SK-N-SH (cell line): ENCODE measurements at regions not wholly inside any gene's neighbourhood (a gene's known extent, or its start where the extent isn't known, plus 50 kb on each side); places are given as distances from the start of the nearest gene placed in this dataset.

ENCODE experiments used
- CTCF ChIA-PET: fragments of 300-600, 350-600 bp; formaldehyde crosslinking; extraction: SDS; loops from one replicate; lab custom pipeline; 2021; lab: Yijun Ruan, JAX
- POLR2A ChIA-PET: fragments of 350-600 bp; sonication (Branson Sonifier 250); formaldehyde crosslinking; extraction: SDS; loops from one replicate; lab custom pipeline; 2020; ENCODE audit warnings: antibody characterized with exemption, inconsistent platforms; lab: Yijun Ruan, JAX
- DNase-seq: peaks from one replicate; pipeline ENCODE4 v3.0.0; 2012
- H2AFZ ChIP-seq: fragments of 200-600 bp; sonication (generic); 2 replicates; pipeline ENCODE4 v1.8.1; 2016; ENCODE audit warnings: antibody characterized with exemption, mild to moderate bottlenecking, low read depth
- H3F3A ChIP-seq: fragments of 200-600 bp; sonication (generic); replicated peaks from 2 replicates; pipeline ENCODE3; 2016; ENCODE audit warnings: antibody characterized with exemption, mild to moderate bottlenecking; ENCODE audit not compliant: insufficient read depth
- H3K27ac ChIP-seq, 2 experiments: fragments of 200-500 bp in 1 of 2; fragments of 200-600 bp in 1 of 2; sonication (Bioruptor generic) in 1 of 2; sonication (generic), shearing (Covaris generic) in 1 of 2; 2 replicates each; pipeline versions ENCODE4 v1.5.1 to v1.6.1; 2014 to 2016; ENCODE audit warnings: low read depth in 2 of 2, inconsistent platforms in 1 of 2, low read length in 1 of 2, mild to moderate bottlenecking in 1 of 2, mixed read lengths in 1 of 2
- H3K27me3 ChIP-seq: fragments of 200-600 bp; sonication (generic), shearing (Covaris generic); 2 replicates; pipeline ENCODE4 v1.6.1; 2016; ENCODE audit warnings: mixed run types; ENCODE audit not compliant: insufficient read depth
- H3K36me3 ChIP-seq, 2 experiments: fragments of 200-500 bp in 1 of 2; fragments of 200-600 bp in 1 of 2; sonication (Bioruptor generic) in 1 of 2; sonication (generic) in 1 of 2; replicated peaks in 1 of 2; 2 replicates each; pipeline versions ENCODE3 to v1.5.1; 2014 to 2016; ENCODE audit warnings: low read length in 1 of 2, mild to moderate bottlenecking in 1 of 2; ENCODE audit not compliant: insufficient read depth in 2 of 2, control insufficient read depth in 1 of 2
- H3K4me1 ChIP-seq, 2 experiments: fragments of 200-500 bp in 1 of 2; fragments of 200-600 bp in 1 of 2; sonication (Bioruptor generic) in 1 of 2; sonication (generic), shearing (Covaris generic) in 1 of 2; 2 replicates each; pipeline versions ENCODE4 v1.5.1 to v1.6.1; 2014 to 2016; ENCODE audit warnings: low read depth in 1 of 2, low read length in 1 of 2, mixed run types in 1 of 2; ENCODE audit not compliant: insufficient read depth in 2 of 2, control insufficient read depth in 1 of 2
- H3K4me2 ChIP-seq: fragments of 200-600 bp; sonication (generic), shearing (Covaris generic); 2 replicates; pipeline ENCODE4 v1.6.1; 2017; ENCODE audit warnings: mixed run types
- H3K4me3 ChIP-seq, 2 experiments: fragments of 200-500 bp in 1 of 2; fragments of 200-600 bp in 1 of 2; sonication (Bioruptor generic) in 1 of 2; sonication (generic), shearing (Covaris generic) in 1 of 2; 2 replicates each; pipeline versions ENCODE4 v1.5.1 to v1.8.1; 2014 to 2016; ENCODE audit warnings: low read depth in 2 of 2, inconsistent platforms in 1 of 2, low read length in 1 of 2, mild to moderate bottlenecking in 1 of 2, mixed read lengths in 1 of 2, moderate library complexity in 1 of 2
- H3K79me2 ChIP-seq: fragments of 200-600 bp; sonication (generic); 2 replicates; pipeline ENCODE4 v1.8.1; 2017; ENCODE audit warnings: mild to moderate bottlenecking; ENCODE audit not compliant: insufficient read depth
- H3K9ac ChIP-seq: fragments of 200-600 bp; sonication (generic); 2 replicates; pipeline ENCODE4 v1.6.1; 2017; ENCODE audit warnings: mixed run types
- H3K9me2 ChIP-seq: fragments of 200-600 bp; sonication (generic); 2 replicates; pipeline ENCODE4 v1.6.1; 2017; ENCODE audit warnings: mixed run types
- H3K9me3 ChIP-seq: fragments of 200-600 bp; sonication (generic); 2 replicates; pipeline ENCODE4 v1.6.1; 2017; ENCODE audit warnings: mixed run types, mild to moderate bottlenecking, moderate library complexity
- H4K20me1 ChIP-seq: fragments of 200-600 bp; sonication (generic); 2 replicates; pipeline ENCODE4 v1.6.1; 2017; ENCODE audit warnings: mild to moderate bottlenecking, mixed run types; ENCODE audit not compliant: insufficient read depth
- ELF1 ChIP-seq: IDR thresholded peaks from 2 replicates; pipeline ENCODE4 v1.4.0; 2012
- JUND ChIP-seq: IDR thresholded peaks from 2 replicates; pipeline ENCODE4 v1.4.0; 2012
- MAX ChIP-seq: IDR thresholded peaks from 2 replicates; pipeline ENCODE4 v1.4.0; 2012; ENCODE audit warnings: low read depth
- MXI1 ChIP-seq: IDR thresholded peaks from 2 replicates; pipeline ENCODE4 v1.6.1; 2012; ENCODE audit warnings: mild to moderate bottlenecking, low read depth, low read length, improper control_type of control experiment
- PBX3 ChIP-seq: IDR thresholded peaks from 2 replicates; pipeline ENCODE4; 2012
- RAD21 ChIP-seq: IDR thresholded peaks from 2 replicates; pipeline ENCODE4 v1.6.1; 2012; ENCODE audit warnings: mild to moderate bottlenecking, low read length
- RCOR1 ChIP-seq: fragments of 150-350 bp; IDR thresholded peaks from 2 replicates; pipeline ENCODE4 v1.6.1; 2017; ENCODE audit warnings: antibody characterized with exemption, low read length
- SIN3A ChIP-seq: IDR thresholded peaks from 2 replicates; pipeline ENCODE4 v1.6.1; 2012; ENCODE audit warnings: low read depth, mild to moderate bottlenecking, low read length, moderate library complexity, borderline replicate concordance
- TAF1 ChIP-seq: IDR thresholded peaks from 2 replicates; pipeline ENCODE4 v1.6.1; 2012; ENCODE audit warnings: low read depth, mild to moderate bottlenecking, low read length, moderate library complexity, borderline replicate concordance
- USF1 ChIP-seq: IDR thresholded peaks from 2 replicates; pipeline ENCODE4 v1.4.0; 2012; ENCODE audit warnings: low read depth, borderline replicate concordance
- USF2 ChIP-seq: fragments of 150-350 bp; IDR thresholded peaks from 2 replicates; pipeline ENCODE4 v1.6.1; 2017; ENCODE audit warnings: antibody characterized with exemption, low read length, low read depth, borderline replicate concordance
- WGBS: methylation state at CpG from one replicate; pipeline ENCODE4 v1.1.6; 2017; ENCODE audit warnings: low lambda C conversion rate; 5-methylcytosine and 5-hydroxymethylcytosine counted together
- TF ChIP-seq, protein P1 (sequence below): fragments of 200-600 bp; sonication (generic); IDR thresholded peaks from 2 replicates; pipeline ENCODE4 v1.6.1; 2017; ENCODE audit warnings: antibody characterized with exemption, mild to moderate bottlenecking, moderate library complexity

GRCh38 chr4:65096630-65097029 is 573.7 kb downstream of the EPHA5 start:
- no peak overlapping the region for H3K4me3 ChIP-seq
- H3K9me2 ChIP-seq, result no peaks in the 10 kb centered on the region
- H2AFZ ChIP-seq, result no peak overlapping the region
- H3K4me2 ChIP-seq, result no peak overlapping the region
- H3K9ac ChIP-seq, result no peak overlapping the region
- no peak overlapping the region for H3K27ac ChIP-seq
- no peaks in the 10 kb centered on the region for H4K20me1 ChIP-seq
- H3K4me1 ChIP-seq, result no peaks in the 10 kb centered on the region
- H3K9me3 ChIP-seq, result no peaks in the 10 kb centered on the region
- no peaks in the 10 kb centered on the region for H3K36me3 ChIP-seq
- WGBS, result 0% methylated on average over 1 of the region's 1 CpG
- TF ChIP-seq MXI1 (no peak), USF1 (no peak), TAF1 (no peak), MAX (no peak)
- CTCF ChIA-PET, result no interaction called here
- no peak for DNase-seq
- no peaks in the 10 kb centered on the region for H3K79me2 ChIP-seq
- no peaks in the 10 kb centered on the region for H3F3A ChIP-seq
- POLR2A ChIA-PET, result no interaction called here
- no peaks in the 10 kb centered on the region for H3K27me3 ChIP-seq

GRCh38 chr4:65089666-65090065 is 580.6 kb downstream of the EPHA5 start:
- CTCF ChIA-PET, result no interaction called here

More at GRCh38 chr4:65089666-65090065, 580.6 kb downstream of the EPHA5 start:
- Histone ChIP-seq H3K4me3 (no peak overlapping the region), H3K79me2 (no peaks in the 10 kb centered on the region), H3K27me3 (no peaks in the 10 kb centered on the region), H2AFZ (no peak overlapping the region), H3K27ac (no peak overlapping the region), H3K9me3 (no peaks in the 10 kb centered on the region), H3F3A (no peaks in the 10 kb centered on the region), H3K4me1 (no peaks in the 10 kb centered on the region), H3K9me2 (no peaks in the 10 kb centered on the region), H3K4me2 (no peak overlapping the region), H4K20me1 (no peaks in the 10 kb centered on the region), H3K36me3 (no peaks in the 10 kb centered on the region), H3K9ac (no peak overlapping the region)
- TF ChIP-seq RCOR1 (no peak), MXI1 (no peak), RAD21 (peak; percentile 20; the same call in 1 of the 2 replicates), PBX3 (no peak), USF2 (no peak), JUND (no peak), ELF1 (no peak), SIN3A (no peak)
- TF ChIP-seq, protein P1, sequence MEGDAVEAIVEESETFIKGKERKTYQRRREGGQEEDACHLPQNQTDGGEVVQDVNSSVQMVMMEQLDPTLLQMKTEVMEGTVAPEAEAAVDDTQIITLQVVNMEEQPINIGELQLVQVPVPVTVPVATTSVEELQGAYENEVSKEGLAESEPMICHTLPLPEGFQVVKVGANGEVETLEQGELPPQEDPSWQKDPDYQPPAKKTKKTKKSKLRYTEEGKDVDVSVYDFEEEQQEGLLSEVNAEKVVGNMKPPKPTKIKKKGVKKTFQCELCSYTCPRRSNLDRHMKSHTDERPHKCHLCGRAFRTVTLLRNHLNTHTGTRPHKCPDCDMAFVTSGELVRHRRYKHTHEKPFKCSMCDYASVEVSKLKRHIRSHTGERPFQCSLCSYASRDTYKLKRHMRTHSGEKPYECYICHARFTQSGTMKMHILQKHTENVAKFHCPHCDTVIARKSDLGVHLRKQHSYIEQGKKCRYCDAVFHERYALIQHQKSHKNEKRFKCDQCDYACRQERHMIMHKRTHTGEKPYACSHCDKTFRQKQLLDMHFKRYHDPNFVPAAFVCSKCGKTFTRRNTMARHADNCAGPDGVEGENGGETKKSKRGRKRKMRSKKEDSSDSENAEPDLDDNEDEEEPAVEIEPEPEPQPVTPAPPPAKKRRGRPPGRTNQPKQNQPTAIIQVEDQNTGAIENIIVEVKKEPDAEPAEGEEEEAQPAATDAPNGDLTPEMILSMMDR, result peak; percentile 38
- no peak for DNase-seq
- POLR2A ChIA-PET, result no interaction called here
